Parathyroid adenoma (tissue), 2 donors: ENCODE measurements at regions not wholly inside any gene's neighbourhood (a gene's known extent, or its start where the extent isn't known, plus 50 kb on each side); places are given as distances from the start of the nearest gene placed in this dataset.

Experiments used
- H2AFZ ChIP-seq: fragments of 300-600 bp; sonication (generic); one replicate; pipeline ENCODE4 v1.7.0; 2017; ENCODE audit warnings: antibody characterized with exemption, mild to moderate bottlenecking
- H3K27ac ChIP-seq: fragments of 300-600 bp; sonication (generic); one replicate; pipeline ENCODE4 v1.7.0; 2017
- H3K27me3 ChIP-seq: fragments of 300-600 bp; sonication (generic); one replicate; pipeline ENCODE4 v1.7.0; 2017; ENCODE audit warnings: low read length; ENCODE audit not compliant: control insufficient read depth, insufficient read depth
- H3K36me3 ChIP-seq: fragments of 300-600 bp; sonication (generic); one replicate; pipeline ENCODE4 v1.7.0; 2017; ENCODE audit warnings: low read length; ENCODE audit not compliant: control insufficient read depth, insufficient read depth
- H3K4me1 ChIP-seq: fragments of 300-600 bp; sonication (generic); one replicate; pipeline ENCODE4 v1.7.0; 2017; ENCODE audit warnings: control low read depth
- H3K4me2 ChIP-seq: fragments of 300-600 bp; sonication (generic); one replicate; pipeline ENCODE4 v1.7.0; 2017; ENCODE audit warnings: low read length
- H3K4me3 ChIP-seq: fragments of 300-600 bp; sonication (generic); one replicate; pipeline ENCODE4 v1.7.0; 2017; ENCODE audit warnings: low read depth, low read length
- H3K79me2 ChIP-seq: fragments of 300-600 bp; sonication (generic); one replicate; pipeline ENCODE4 v1.7.0; 2017; ENCODE audit warnings: control low read depth
- H3K9ac ChIP-seq: fragments of 300-600 bp; sonication (generic); one replicate; pipeline ENCODE4 v1.7.0; 2017; ENCODE audit warnings: mild to moderate bottlenecking
- H3K9me3 ChIP-seq: fragments of 300-600 bp; sonication (generic); one replicate; pipeline ENCODE4 v1.7.0; 2017; ENCODE audit warnings: low read length; ENCODE audit not compliant: control insufficient read depth
- TF ChIP-seq, protein P1 (sequence below): fragments of 300-600 bp; sonication (generic); IDR thresholded peaks from one replicate; pipeline ENCODE4 v1.7.0; 2017; ENCODE audit warnings: antibody characterized with exemption, mild to moderate bottlenecking
- donor health status: primary hyperparathyroidism.

DNA sequence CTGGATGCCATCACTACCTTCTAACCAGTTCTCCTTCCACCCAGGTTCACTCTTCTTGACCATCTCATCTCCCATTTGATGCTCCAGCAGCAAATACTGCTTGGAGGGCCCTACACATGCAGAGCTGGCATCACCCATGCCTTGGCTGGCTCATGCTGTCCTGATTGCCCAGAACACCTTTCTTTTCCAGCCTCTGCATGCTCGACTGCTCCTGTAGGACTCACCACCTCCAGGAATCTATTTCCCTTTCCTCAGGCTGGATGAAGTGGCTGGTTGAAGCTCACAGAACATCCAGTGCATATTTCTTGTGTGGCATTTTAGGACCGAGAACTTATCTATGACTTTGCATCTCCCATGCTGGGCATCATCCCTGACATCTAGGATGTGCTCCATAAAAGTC, 148.3 kb downstream of the CPEB2 start:
- Histone ChIP-seq H3K36me3 (no peaks in the 10 kb centered on the region), H3K4me2 (no peak overlapping the region), H3K9me3 (no peaks in the 10 kb centered on the region), H3K79me2 (peaks cover 9% of the 10 kb centered on the region), H2AFZ (no peak overlapping the region), H3K4me3 (no peak overlapping the region), H3K27ac (no peak overlapping the region), H3K27me3 (no peaks in the 10 kb centered on the region), H3K9ac (no peak overlapping the region), H3K4me1 (peaks cover 14% of the 10 kb centered on the region)
- TF ChIP-seq, protein P1, sequence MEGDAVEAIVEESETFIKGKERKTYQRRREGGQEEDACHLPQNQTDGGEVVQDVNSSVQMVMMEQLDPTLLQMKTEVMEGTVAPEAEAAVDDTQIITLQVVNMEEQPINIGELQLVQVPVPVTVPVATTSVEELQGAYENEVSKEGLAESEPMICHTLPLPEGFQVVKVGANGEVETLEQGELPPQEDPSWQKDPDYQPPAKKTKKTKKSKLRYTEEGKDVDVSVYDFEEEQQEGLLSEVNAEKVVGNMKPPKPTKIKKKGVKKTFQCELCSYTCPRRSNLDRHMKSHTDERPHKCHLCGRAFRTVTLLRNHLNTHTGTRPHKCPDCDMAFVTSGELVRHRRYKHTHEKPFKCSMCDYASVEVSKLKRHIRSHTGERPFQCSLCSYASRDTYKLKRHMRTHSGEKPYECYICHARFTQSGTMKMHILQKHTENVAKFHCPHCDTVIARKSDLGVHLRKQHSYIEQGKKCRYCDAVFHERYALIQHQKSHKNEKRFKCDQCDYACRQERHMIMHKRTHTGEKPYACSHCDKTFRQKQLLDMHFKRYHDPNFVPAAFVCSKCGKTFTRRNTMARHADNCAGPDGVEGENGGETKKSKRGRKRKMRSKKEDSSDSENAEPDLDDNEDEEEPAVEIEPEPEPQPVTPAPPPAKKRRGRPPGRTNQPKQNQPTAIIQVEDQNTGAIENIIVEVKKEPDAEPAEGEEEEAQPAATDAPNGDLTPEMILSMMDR, result no peak

DNA sequence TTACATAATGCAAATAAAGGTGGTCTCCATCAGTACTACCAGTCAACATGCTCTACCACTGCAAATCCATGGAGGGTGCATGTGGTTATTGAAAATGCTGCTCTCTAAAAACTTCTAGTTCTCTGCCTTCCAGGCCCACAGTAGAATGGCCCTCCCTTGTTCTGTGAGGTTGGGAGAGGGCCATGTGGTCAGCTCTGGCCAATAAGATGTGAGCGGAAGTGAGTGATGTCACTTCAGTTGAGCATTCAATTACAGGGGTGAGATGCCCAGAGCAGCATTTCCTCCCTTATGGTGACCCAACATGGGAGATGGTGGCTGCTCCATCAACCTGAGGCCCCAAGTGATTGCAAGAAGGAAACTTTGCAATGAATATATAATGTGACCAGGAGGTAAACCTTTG, 148.8 kb downstream of the CPEB2 start:
- no peak overlapping the region for H3K4me3 ChIP-seq
- H3K36me3 ChIP-seq, result no peaks in the 10 kb centered on the region
- H3K27ac ChIP-seq, result no peak overlapping the region
- TF ChIP-seq, protein P1, result no peak
- no peak overlapping the region for H3K4me2 ChIP-seq
- peaks cover 8% of the 10 kb centered on the region for H3K79me2 ChIP-seq
- no peaks in the 10 kb centered on the region for H3K9me3 ChIP-seq
- H3K4me1 ChIP-seq, result peaks cover 10% of the 10 kb centered on the region
- H3K27me3 ChIP-seq, result no peaks in the 10 kb centered on the region
- no peak overlapping the region for H3K9ac ChIP-seq
- H2AFZ ChIP-seq, result no peak overlapping the region

DNA sequence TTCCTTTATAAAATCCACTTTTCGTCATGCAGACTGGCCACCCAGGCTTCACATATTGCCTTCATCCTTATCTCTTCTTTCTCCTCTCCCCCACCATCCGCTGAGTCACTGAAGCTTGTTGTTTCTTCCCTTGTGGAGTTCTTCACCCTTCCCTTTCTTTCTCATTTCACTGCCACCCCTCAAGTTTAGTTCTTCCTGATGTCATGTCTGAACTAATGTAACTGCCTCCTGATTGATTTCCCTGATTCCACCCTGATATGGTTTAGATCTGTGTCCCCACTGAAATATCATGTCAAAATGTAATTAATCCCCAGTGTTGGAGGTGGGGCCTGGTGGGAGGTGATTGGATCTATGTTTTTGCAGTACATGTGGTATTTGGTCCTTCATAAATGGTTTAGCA, 151.4 kb downstream of the CPEB2 start:
- Histone ChIP-seq H3K36me3 (no peaks in the 10 kb centered on the region), H3K4me2 (no peak overlapping the region), H3K27ac (no peak overlapping the region), H3K9ac (no peak overlapping the region), H3K4me3 (no peak overlapping the region), H3K27me3 (no peaks in the 10 kb centered on the region), H3K4me1 (peaks cover 9% of the 10 kb centered on the region), H3K79me2 (peaks cover 8% of the 10 kb centered on the region), H3K9me3 (no peaks in the 10 kb centered on the region), H2AFZ (no peak overlapping the region)
- TF ChIP-seq, protein P1, result no peak

DNA sequence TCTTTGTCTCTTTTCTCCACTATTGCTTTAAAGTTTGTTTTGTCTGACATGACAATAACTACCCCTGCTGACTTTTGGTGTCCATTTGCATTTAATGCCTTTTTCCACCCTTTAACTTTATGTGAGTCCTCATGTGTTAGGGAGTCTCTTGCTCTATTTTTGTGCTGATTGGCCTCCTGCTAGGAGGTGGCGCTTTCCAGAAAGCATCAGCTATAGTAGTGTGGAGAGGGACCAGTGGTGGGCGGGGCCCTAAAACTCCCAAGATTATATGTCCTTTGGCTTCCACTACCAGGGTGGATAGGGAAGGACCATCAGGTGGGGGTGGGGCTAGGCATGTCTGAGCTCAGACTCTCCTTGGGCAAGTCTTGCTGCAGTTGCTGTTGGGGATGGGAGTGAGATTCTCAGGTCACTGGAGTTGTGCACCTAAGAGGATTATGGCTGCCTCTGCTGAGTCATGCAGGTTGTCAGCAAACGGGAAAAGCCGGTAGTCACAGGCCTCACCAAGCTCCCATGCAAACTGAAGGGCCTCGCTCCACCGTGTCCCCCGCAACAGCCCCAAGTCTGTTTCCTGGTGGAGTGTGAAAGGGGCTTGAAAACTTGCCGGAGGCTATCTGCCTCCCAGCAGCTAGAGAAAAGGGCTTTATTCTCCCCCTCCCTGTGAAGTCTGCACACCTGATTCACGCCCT, 156.3 kb downstream of the CPEB2 start:
- H3K4me2 ChIP-seq, result no peak overlapping the region
- H3K27ac ChIP-seq, result no peak overlapping the region
- H3K79me2 ChIP-seq, result peaks cover 26% of the 10 kb centered on the region
- H3K9me3 ChIP-seq, result no peaks in the 10 kb centered on the region
- TF ChIP-seq, protein P1, result no peak
- no peaks in the 10 kb centered on the region for H3K27me3 ChIP-seq
- no peak overlapping the region for H2AFZ ChIP-seq
- peaks cover 17% of the 10 kb centered on the region for H3K4me1 ChIP-seq
- no peak overlapping the region for H3K4me3 ChIP-seq
- H3K9ac ChIP-seq, result no peak overlapping the region
- no peaks in the 10 kb centered on the region for H3K36me3 ChIP-seq

DNA sequence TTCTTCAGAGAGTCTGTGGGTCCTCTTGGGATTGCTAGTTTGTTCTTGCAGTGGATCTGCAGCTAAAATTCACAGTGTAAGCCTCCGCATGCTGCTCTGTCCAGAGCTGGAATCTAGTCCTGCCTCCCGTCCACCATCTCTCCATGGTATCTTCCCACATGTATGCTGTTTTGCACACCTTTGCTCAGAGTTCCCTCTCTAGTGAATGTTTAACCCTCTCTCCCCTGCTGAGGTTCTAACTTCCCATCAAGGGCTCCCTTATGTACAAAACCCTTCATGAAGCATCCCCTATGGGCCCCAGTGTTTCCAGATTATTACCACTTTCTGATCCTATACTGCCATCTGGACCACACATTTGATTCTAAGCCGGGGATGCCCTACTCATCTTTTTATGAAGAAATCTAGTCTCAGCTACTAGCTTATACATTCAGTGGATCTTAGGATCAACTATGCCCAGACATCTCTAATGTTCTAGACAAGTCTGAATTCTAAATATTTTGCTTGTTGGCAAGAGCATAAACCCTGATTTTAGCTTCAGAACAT, 157.3 kb downstream of the CPEB2 start:
- TF ChIP-seq, protein P1, result no peak
- Histone ChIP-seq H3K79me2 (peaks cover 26% of the 10 kb centered on the region), H3K9me3 (no peaks in the 10 kb centered on the region), H3K9ac (no peak overlapping the region), H3K4me2 (no peak overlapping the region), H2AFZ (no peak overlapping the region), H3K4me3 (no peak overlapping the region), H3K27me3 (no peaks in the 10 kb centered on the region), H3K4me1 (peaks cover 19% of the 10 kb centered on the region), H3K36me3 (no peaks in the 10 kb centered on the region), H3K27ac (no peak overlapping the region)
